ENCODE measurements at regions not wholly inside any gene's neighbourhood (a gene's known extent, or its start where the extent isn't known, plus 50 kb on each side); places are given as distances from the start of the nearest gene placed in this dataset.

GRCh38 chr7:53984776-53985175 lies 557.4 kb upstream of the VSTM2A start:
- DNase-seq (ENCODE audit: low read depth) = no peak
- H3K4me3 ChIP-seq (ENCODE audit: low read length) = no peak overlapping the region
- no peak for TF ChIP-seq CTCF (conservative IDR thresholded peaks at IDR 0.05; ENCODE audit: low read depth, low read length)

GRCh38 chr7:53988376-53988775 lies 553.8 kb upstream of the VSTM2A start:
- no peak overlapping the region for H3K4me3 ChIP-seq (ENCODE audit: low read length)
- no peak for DNase-seq (ENCODE audit: low read depth)
- TF ChIP-seq CTCF (conservative IDR thresholded peaks at IDR 0.05; ENCODE audit: low read depth, low read length) = no peak

- TF ChIP-seq CTCF (conservative IDR thresholded peaks at IDR 0.05; ENCODE audit: low read depth, low read length) = no peak
- DNase-seq (ENCODE audit: low read depth) = no peak
Observed at GRCh38 chr7:53993224-53993623, 549.0 kb upstream of the VSTM2A start.

GRCh38 chr7:53996876-53997275 lies 545.3 kb upstream of the VSTM2A start:
- TF ChIP-seq CTCF (conservative IDR thresholded peaks at IDR 0.05; ENCODE audit: low read depth, low read length) = no peak
- no peak for DNase-seq (ENCODE audit: low read depth)
- H3K4me3 ChIP-seq (ENCODE audit: low read length) = no peak overlapping the region

More at GRCh38 chr7:53993224-53993623, 549.0 kb upstream of the VSTM2A start:
- no peak overlapping the region for H3K4me3 ChIP-seq (ENCODE audit: low read length)

GRCh38 chr7:54014765-54015164 lies 527.4 kb upstream of the VSTM2A start:
- TF ChIP-seq CTCF (conservative IDR thresholded peaks at IDR 0.05; ENCODE audit: low read depth, low read length) = no peak
- H3K4me3 ChIP-seq (ENCODE audit: low read length) = no peak overlapping the region
- DNase-seq (ENCODE audit: low read depth) = no peak

- no peak overlapping the region for H3K4me3 ChIP-seq (ENCODE audit: low read length)
- peak; percentile 8 for DNase-seq (ENCODE audit: low read depth)
- TF ChIP-seq CTCF (conservative IDR thresholded peaks at IDR 0.05; ENCODE audit: low read depth, low read length) = no peak
Observed at GRCh38 chr7:54015251-54015650, 526.9 kb upstream of the VSTM2A start.

GRCh38 chr7:54037873-54038272 lies 504.3 kb upstream of the VSTM2A start:
- H3K4me3 ChIP-seq (ENCODE audit: low read length) = no peak overlapping the region
- no peak for DNase-seq (ENCODE audit: low read depth)
- TF ChIP-seq CTCF (conservative IDR thresholded peaks at IDR 0.05; ENCODE audit: low read depth, low read length) = no peak

All from retinal pigment epithelial cell (primary cell).